K562 (cell line): ENCODE measurements at regions not wholly inside any gene's neighbourhood (a gene's known extent, or its start where the extent isn't known, plus 50 kb on each side); places are given as distances from the start of the nearest gene placed in this dataset.

Source experiments
- ARNT ChIP-seq, 2 experiments: fragments of 450-650 bp; IDR thresholded peaks; 2 replicates each; pipeline ENCODE4 v1.6.1; 2016; ENCODE audit warnings: mild to moderate bottlenecking in 1 of 2
- CBX5 ChIP-seq: IDR thresholded peaks from 2 replicates; pipeline ENCODE4 v1.6.1; 2014; ENCODE audit warnings: low read depth, borderline replicate concordance
- CEBPB ChIP-seq: fragments of 450-650 bp; IDR thresholded peaks from 2 replicates; pipeline ENCODE4 v1.6.1; 2016; ENCODE audit warnings: missing genetic modification characterization, missing compliant biosample characterization
- EHMT2 ChIP-seq: fragments of 450-650 bp; IDR thresholded peaks from 2 replicates; pipeline ENCODE4 v1.6.1; 2018; ENCODE audit warnings: antibody characterized with exemption
- ELF2 ChIP-seq: fragments of 250-450 bp; sonication (Bioruptor Pico); IDR thresholded peaks from 2 replicates; pipeline ENCODE4 v1.5.0; 2021; ENCODE audit warnings: mild to moderate bottlenecking
- GABPA ChIP-seq: fragments of 200-800 bp; sonication (Bioruptor generic); conservative IDR thresholded peaks from 2 replicates; pipeline ENCODE4 v1.6.1; 2016; ENCODE audit warnings: low read depth, missing genetic modification characterization, missing compliant biosample characterization
- ILK ChIP-seq: fragments of 450-650 bp; IDR thresholded peaks from 2 replicates; pipeline ENCODE4 v1.6.1; 2016; ENCODE audit warnings: missing genetic modification characterization, low read depth, mild to moderate bottlenecking, missing compliant biosample characterization, moderate library complexity, borderline replicate concordance
- KAT2B ChIP-seq: IDR thresholded peaks from one replicate; pipeline ENCODE4 v1.6.1; 2012; ENCODE audit warnings: low read depth, mild to moderate bottlenecking, control low read depth, inconsistent platforms, low read length, moderate library complexity
- LEF1 ChIP-seq: fragments of 450-650 bp; IDR thresholded peaks from 2 replicates; pipeline ENCODE4 v1.6.1; 2016; ENCODE audit warnings: mild to moderate bottlenecking
- MECOM ChIP-seq: fragments of 250-450 bp; sonication (Bioruptor Pico); IDR thresholded peaks from 2 replicates; pipeline ENCODE4 v1.8.0; 2022; ENCODE audit warnings: inconsistent platforms
- NR2C2 ChIP-seq, 2 experiments: fragments of 200-800 bp in 1 of 2; sonication (Bioruptor generic) in 1 of 2; sonication (generic) in 1 of 2; formaldehyde crosslinking in 1 of 2; IDR thresholded peaks; 2 replicates each; pipeline versions ENCODE4 v1.6.1 to v1.8.0; 2016 to 2022; ENCODE audit warnings: mild to moderate bottlenecking in 1 of 2, missing compliant biosample characterization in 1 of 2, missing genetic modification characterization in 1 of 2, missing genetic modification reagents in 1 of 2
- POLR2A ChIP-seq: fragments of 450-650 bp; conservative IDR thresholded peaks from 2 replicates; pipeline ENCODE4 v1.6.1; 2016
- PURB ChIP-seq: sonication (generic); formaldehyde crosslinking; IDR thresholded peaks from 2 replicates; pipeline ENCODE4 v1.9.0; 2021; ENCODE audit warnings: low read depth, mild to moderate bottlenecking, missing genetic modification reagents
- SIRT6 ChIP-seq: IDR thresholded peaks from one replicate; pipeline ENCODE4 v1.6.1; 2012; ENCODE audit warnings: low read depth, mild to moderate bottlenecking, control low read depth, inconsistent platforms, low read length, moderate library complexity
- SMAD4 ChIP-seq: fragments of 250-450 bp; sonication (Bioruptor Pico); conservative IDR thresholded peaks from 2 replicates; pipeline ENCODE4 v1.8.0; 2021; ENCODE audit warnings: inconsistent platforms, mild to moderate bottlenecking, moderate library complexity
- SUPT5H ChIP-seq: fragments of 450-650 bp; IDR thresholded peaks from 2 replicates; pipeline ENCODE4 v1.6.1; 2016
- TAL1 ChIP-seq: fragments of 450-650 bp; IDR thresholded peaks from 2 replicates; pipeline ENCODE4 v1.6.1; 2016; ENCODE audit warnings: mild to moderate bottlenecking
- ZBTB8A ChIP-seq: fragments of 450-650 bp; IDR thresholded peaks from 2 replicates; pipeline ENCODE4 v1.6.1; 2018; ENCODE audit warnings: mild to moderate bottlenecking, moderate library complexity; ENCODE audit not compliant: partially characterized antibody
- ZC3H4 ChIP-seq: sonication (generic); formaldehyde crosslinking; IDR thresholded peaks from 2 replicates; pipeline ENCODE4 v1.9.0; 2021; ENCODE audit warnings: missing genetic modification reagents, borderline replicate concordance
- ZNF143 ChIP-seq: sonication (generic); formaldehyde crosslinking; IDR thresholded peaks from 2 replicates; pipeline ENCODE4 v1.9.0; 2022; ENCODE audit warnings: mild to moderate bottlenecking, missing genetic modification reagents
- ZNF175 ChIP-seq: fragments of 200-800 bp; sonication (Bioruptor generic); IDR thresholded peaks from 2 replicates; pipeline ENCODE4 v1.6.1; 2016; ENCODE audit warnings: low read depth, mild to moderate bottlenecking, missing genetic modification characterization, missing compliant biosample characterization
- ZNF239 ChIP-seq: fragments of 250-450 bp; sonication (Bioruptor Pico); IDR thresholded peaks from 2 replicates; pipeline ENCODE4 v1.4.0; 2020; ENCODE audit warnings: mild to moderate bottlenecking
- ZNF316 ChIP-seq: fragments of 450-650 bp; IDR thresholded peaks from 2 replicates; pipeline ENCODE4 v1.6.1; 2016
- ZNF431 ChIP-seq: sonication (generic); formaldehyde crosslinking; IDR thresholded peaks from 2 replicates; pipeline ENCODE4 v1.8.0; 2022; ENCODE audit warnings: mild to moderate bottlenecking, missing genetic modification reagents
- TF ChIP-seq, protein P1 (sequence below): sonication (generic); formaldehyde crosslinking; IDR thresholded peaks from 2 replicates; pipeline ENCODE4 v1.8.0; 2022; ENCODE audit warnings: mild to moderate bottlenecking, missing genetic modification reagents
- TF ChIP-seq, protein P2 (sequence below): fragments of 450-650 bp; formaldehyde crosslinking; IDR thresholded peaks from 2 replicates; pipeline ENCODE4 v1.4.0; 2022; ENCODE audit warnings: mild to moderate bottlenecking, moderate library complexity
- TF ChIP-seq, protein P3 (sequence below): fragments of 450-650 bp; IDR thresholded peaks from one replicate; pipeline ENCODE4 v1.6.1; 2018; ENCODE audit warnings: mild to moderate bottlenecking, moderate library complexity; ENCODE audit not compliant: partially characterized antibody

DNA sequence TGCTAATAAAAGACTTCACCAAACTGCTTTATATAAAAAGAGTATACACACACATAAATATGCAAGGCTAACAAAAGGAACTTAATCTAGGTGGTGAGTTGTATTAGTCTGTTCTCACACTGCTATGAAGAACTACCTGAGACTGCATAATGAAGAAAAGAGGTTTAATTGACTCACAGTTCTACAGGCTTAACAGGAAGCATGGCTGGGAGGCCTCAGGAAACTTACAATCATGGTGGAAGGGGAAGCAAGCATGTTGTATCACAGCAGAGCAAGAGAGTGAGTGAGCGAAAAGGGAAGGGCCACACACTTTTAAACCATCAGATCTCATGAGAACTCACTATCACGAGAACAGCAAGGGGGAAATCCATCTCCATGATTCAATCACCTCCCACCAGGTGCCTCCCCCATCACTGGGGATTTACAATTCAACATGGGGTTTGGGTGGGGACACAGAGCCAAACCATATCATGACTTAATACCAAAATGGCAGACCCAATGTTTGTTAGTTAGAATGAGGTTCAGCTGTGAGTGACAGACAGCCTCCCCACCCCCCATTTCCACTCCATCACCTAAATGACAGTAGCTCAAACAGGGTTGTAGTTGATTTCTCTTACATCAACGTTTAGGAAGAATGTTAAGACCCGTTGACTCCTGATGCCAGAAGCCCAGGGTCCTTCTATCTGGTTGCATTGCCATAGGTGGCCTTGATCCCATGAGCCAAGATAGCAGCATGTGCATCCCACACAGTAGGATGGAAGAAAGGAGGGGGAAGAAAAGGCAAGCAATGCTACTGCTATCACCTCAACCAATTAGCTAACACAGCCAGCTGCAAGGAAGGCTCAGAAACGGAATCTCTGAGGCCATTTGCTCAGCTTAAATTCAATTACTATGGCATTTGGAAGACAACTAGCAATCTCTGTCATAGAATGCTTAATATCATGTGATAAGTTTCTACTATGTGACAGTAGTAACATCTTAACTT is 77.0 kb downstream of the CCDC71L start (continued):
- TF ChIP-seq, protein P1, sequence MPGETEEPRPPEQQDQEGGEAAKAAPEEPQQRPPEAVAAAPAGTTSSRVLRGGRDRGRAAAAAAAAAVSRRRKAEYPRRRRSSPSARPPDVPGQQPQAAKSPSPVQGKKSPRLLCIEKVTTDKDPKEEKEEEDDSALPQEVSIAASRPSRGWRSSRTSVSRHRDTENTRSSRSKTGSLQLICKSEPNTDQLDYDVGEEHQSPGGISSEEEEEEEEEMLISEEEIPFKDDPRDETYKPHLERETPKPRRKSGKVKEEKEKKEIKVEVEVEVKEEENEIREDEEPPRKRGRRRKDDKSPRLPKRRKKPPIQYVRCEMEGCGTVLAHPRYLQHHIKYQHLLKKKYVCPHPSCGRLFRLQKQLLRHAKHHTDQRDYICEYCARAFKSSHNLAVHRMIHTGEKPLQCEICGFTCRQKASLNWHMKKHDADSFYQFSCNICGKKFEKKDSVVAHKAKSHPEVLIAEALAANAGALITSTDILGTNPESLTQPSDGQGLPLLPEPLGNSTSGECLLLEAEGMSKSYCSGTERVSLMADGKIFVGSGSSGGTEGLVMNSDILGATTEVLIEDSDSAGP = no peak
- TF ChIP-seq MECOM (no peak), ZNF239 (CRISPR knock-in tag) (no peak), LEF1 (no peak), EHMT2 (peak; percentile 54; the same call in 1 of the 2 replicates), CBX5 (no peak), ZNF175 (no peak), ELF2 (CRISPR knock-in tag) (peak; percentile 41; the same call in 1 of the 2 replicates), POLR2A (no peak), TAL1 (no peak), ZNF431 (no peak), CEBPB (tag) (no peak), SUPT5H (no peak), ILK (tag) (no peak), PURB (CRISPR knock-in tag) (no peak), ZC3H4 (CRISPR knock-in tag) (no peak), ZNF316 (peak; percentile 64), SIRT6 (no peak), ZNF143 (CRISPR knock-in tag) (no peak), KAT2B (no peak), NR2C2 (CRISPR knock-in tag; IDR thresholded peaks at IDR 0.05) (no peak), NR2C2 (tag; IDR thresholded peaks at IDR 0.05) (no peak), GABPA (tag) (no peak), ARNT (IDR thresholded peaks at IDR 0.05) (no peak), SMAD4 (CRISPR knock-in tag) (no peak), ZBTB8A (no peak)
- TF ChIP-seq, protein P2, sequence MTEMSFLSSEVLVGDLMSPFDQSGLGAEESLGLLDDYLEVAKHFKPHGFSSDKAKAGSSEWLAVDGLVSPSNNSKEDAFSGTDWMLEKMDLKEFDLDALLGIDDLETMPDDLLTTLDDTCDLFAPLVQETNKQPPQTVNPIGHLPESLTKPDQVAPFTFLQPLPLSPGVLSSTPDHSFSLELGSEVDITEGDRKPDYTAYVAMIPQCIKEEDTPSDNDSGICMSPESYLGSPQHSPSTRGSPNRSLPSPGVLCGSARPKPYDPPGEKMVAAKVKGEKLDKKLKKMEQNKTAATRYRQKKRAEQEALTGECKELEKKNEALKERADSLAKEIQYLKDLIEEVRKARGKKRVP (CRISPR knock-in tag) = no peak
- TF ChIP-seq, protein P3, sequence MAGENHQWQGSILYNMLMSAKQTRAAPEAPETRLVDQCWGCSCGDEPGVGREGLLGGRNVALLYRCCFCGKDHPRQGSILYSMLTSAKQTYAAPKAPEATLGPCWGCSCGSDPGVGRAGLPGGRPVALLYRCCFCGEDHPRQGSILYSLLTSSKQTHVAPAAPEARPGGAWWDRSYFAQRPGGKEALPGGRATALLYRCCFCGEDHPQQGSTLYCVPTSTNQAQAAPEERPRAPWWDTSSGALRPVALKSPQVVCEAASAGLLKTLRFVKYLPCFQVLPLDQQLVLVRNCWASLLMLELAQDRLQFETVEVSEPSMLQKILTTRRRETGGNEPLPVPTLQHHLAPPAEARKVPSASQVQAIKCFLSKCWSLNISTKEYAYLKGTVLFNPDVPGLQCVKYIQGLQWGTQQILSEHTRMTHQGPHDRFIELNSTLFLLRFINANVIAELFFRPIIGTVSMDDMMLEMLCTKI = no peak
